GM19452 (cell line): ENCODE measurements at regions not wholly inside any gene's neighbourhood (a gene's known extent, or its start where the extent isn't known, plus 50 kb on each side); places are given as distances from the start of the nearest gene placed in this dataset.
"Not testable (repeated sequence)": the region's sequence is repeated elsewhere in the genome, so short reads cannot be mapped to it uniquely, and the experiment has no call there.

Source experiments
- ATAC-seq: cut with Tn5 transposase; IDR thresholded peaks from one replicate; pipeline ENCODE4 v1.9.1; 2021; ENCODE audit not compliant: unreplicated experiment

DNA sequence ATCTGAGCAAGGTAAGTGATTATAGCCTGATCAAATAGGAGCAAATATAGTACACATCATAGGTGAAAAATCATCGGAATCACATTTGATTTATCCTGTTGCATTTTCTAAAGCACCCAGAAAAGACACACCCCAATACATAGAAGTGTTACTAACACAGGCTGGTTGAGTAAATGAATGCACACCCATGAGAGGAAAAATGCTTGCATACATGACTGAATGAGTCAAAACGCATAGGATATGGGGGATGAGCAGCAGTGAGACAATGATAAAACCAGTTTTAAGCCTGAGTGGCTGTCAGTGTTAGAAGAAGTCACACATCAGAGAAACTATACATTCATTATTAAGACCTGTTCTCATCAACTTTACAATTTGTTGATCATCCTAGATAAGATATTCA is 449.6 kb upstream of the CDH20 start:
- ATAC-seq, result no peak

- no peak for ATAC-seq
Measured at GRCh38 chr18:60888071-60888624, 445.1 kb upstream of the CDH20 start.

GRCh38 chr18:60889442-60889841 is 443.8 kb upstream of the CDH20 start:
- no peak for ATAC-seq

GRCh38 chr18:60891936-60892335 is 441.3 kb upstream of the CDH20 start:
- no peak for ATAC-seq

DNA sequence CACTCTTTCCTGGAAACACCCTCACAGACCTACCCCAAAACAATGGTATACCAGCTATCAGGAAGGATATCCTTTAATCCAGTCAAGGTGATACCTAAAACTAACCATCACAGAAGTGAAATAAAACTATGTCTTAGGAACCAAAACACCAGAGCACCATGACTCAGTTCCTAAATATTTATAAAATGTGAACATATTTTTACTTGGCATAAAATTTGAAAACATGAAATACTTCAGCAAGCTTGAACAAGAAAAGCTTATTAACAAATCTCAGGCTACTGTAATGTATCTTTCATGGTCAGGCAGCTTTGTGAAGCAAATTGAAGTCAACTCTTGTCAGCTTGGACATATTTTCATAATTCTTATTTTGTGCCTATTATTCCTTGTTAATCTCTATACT is 440.8 kb upstream of the CDH20 start:
- no peak for ATAC-seq

DNA sequence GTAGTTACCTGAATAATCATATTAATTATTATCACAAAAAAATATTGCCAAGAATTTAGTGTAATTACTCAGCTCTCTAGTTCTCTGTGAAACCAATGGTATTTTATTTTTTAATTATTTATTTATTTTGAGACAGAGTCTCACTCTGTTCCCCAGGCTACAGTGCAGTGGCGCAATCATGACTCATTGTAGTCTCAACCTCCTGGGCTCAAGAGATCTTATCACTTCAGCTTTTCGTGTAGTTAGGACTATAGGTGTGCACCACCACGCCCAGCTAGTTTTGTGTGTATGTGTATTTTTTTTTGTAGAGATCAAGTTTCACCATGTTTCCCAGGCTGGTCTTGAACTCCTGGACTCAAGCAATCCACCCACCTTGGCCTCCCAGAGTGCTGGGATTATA is 440.4 kb upstream of the CDH20 start:
- ATAC-seq, result no peak

DNA sequence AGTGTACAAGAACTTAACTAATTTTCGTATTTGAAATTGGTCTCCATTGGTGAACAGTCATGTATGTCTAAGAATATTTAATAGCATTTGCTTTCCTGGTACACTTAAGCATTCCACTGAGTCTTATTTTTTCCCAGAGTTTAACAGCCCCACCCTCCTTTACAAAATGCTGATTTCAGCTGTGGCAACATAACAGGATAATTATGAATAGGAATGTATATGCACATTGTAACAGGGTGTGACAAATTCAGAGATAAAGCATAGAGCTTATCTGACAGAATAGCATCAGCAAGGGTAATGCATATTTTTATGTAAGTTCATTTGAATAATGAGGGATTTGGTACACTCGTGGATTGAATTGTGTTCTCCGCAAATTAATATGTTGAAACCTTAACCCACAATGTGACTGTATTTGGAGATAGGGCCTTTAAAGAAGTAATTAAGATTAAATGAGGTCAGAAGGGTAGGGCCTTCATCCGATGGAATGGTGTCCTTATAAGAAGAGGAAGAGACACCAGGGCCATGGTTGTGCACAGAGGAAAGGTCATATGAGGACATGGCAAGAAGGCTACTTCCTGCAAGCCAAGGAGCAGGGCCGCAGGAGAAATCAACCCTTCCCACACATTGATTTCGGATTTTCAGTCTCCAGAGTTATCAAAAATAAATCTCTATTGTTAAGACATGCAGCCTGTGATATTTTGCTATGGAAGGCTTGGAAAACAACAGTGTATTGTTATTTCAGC is 439.7 kb upstream of the CDH20 start:
- ATAC-seq, result no peak

DNA sequence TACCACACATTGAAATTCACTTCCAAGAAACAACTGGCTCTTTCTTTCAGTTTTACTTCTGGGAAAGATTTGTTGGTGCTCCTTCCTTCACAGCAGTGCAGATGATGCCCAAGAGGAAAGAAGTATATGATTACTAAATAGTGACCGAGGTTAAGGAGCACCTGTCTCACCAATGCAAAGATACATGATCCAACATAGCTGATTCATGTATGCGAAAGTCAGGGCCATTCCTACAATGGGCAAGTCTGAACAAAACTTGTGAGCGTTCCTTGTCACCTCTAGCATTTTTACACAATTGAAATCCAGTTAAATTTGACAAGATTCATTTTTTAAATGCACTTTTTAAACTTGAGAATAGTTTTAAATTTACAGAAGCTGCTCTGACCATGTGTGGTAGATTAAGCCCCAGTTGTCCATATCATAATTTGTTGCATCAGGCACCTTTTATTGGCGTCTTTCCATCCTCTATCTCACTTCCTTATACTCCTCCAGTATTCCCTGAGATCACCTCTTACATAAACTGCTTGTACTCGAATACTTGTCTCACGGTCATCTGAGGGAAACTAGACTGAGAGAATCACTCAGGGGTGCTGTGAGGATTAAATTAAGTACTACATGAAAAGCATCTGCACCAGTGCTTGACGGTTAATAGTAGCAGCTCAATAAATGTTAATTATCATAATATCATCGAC is 438.8 kb upstream of the CDH20 start:
- ATAC-seq, result no peak

GRCh38 chr18:60895181-60895580 is 438.0 kb upstream of the CDH20 start:
- ATAC-seq, result no peak

DNA sequence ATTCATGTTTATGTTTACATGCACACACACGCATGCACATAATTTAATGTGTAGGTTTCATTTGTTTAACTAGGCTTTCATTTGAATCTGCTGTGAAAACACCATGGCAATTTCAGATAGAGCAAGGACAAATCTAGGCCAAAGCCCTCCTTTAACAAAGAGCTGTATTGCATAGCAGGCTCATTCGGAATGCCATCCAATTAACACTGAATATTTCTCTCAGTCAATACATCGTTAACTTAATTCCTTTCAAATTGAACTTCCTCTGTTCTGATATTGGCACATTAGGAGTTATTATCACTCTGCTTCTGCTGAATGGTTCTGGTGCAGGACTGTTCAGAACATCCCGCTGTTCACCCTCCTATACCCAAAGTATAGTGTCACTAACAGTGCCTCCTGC is 435.1 kb upstream of the CDH20 start:
- no peak for ATAC-seq

DNA sequence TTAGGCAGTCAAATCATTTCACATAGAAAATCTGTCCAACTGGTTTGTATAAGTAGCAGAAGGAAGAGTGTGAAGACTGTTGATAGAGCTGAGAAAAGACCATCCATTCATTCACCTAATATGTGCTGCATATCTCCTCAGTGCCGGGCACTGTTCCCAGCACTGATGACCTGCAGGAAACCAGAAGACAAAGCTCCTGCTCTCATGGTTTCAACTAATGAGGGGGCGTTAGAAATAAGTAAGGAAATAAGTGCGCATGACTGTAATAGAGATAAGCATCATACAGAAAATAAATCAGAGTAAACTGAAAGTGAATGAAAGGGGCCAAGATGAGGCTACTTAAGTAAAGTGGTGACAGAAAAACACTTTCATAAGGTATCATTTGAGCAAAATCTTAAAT is 427.5 kb upstream of the CDH20 start:
- ATAC-seq, result no peak

DNA sequence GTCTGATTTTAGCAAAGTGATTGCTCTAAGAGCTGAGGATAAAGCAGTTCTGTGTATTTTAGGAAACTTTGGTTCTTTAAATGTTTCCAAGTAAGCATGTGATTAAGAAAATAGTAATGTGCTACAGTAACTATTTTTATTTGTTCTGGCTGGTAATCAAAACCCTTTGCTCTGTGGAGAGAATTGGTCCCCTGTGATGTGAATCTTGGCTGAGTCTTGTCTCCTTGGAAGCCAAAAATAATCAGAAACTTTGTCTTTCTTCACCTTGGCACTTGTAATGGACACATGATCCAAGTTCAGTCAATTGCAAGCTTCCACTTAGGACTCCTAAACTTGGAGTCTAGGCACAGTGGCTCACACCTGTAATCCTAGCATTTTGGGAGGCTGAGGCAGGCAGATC is 422.7 kb upstream of the CDH20 start:
- no peak for ATAC-seq

DNA sequence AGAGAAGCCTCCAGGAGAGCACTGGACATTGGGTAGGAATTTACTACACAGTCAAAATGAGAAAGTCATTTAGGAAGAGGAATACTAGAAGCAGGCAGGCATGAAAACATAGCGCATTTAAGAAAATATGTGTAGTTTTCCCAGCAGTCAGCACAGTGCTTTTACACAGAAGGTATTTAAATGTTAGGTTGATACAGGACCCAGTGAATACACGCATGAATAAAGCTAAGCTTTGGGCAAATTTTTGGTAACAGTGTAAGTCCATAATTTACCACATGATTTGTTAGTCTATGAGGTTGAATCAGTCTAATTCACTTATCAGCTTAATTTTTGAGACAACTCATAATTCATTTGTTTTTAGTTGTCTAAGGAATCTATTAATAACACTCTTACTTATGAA is 421.7 kb upstream of the CDH20 start:
- no peak for ATAC-seq

- no peak for ATAC-seq
Measured at GRCh38 chr18:60915160-60915559, 418.1 kb upstream of the CDH20 start.

- ATAC-seq, result not testable (repeated sequence)
Measured at GRCh38 chr18:60918862-60919261, 414.4 kb upstream of the CDH20 start.

DNA sequence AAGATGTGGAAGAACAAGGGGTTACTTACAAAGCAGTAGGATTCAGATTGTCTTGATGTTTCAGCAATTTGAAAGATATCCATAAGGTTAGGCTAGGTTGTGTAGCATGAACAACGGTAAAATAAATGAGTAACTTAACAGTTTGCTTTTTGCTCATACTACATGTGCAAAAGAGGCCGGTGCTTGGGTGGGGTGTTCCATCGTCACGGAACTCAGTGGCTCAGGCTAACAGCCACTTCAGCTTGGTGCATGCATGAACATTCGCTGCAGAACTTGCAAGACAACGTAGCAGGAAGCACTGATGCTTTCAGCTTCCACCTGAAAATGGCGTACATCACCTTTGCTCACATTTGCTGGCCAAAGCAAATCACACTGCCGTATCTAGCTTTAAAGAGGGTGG is 407.3 kb upstream of the CDH20 start:
- ATAC-seq, result no peak

DNA sequence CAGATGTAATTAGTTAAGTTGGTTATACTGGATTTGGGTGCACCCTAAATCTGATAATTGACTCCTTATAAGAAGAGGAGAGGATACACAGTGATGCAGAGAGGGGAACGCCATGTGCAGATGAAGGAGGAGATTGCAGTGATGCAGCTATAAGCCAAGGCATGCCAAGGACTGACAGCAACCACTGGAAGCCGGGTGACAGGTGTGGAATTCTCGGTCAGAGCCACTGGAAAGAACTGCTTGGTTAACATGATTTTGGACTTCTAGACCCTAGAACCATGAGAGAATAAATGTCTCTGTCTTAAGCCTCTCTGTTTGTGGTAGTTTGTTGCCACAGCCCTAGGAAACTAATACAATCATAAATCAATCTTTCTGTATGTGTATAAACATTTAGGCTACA is 403.3 kb upstream of the CDH20 start:
- no peak for ATAC-seq

DNA sequence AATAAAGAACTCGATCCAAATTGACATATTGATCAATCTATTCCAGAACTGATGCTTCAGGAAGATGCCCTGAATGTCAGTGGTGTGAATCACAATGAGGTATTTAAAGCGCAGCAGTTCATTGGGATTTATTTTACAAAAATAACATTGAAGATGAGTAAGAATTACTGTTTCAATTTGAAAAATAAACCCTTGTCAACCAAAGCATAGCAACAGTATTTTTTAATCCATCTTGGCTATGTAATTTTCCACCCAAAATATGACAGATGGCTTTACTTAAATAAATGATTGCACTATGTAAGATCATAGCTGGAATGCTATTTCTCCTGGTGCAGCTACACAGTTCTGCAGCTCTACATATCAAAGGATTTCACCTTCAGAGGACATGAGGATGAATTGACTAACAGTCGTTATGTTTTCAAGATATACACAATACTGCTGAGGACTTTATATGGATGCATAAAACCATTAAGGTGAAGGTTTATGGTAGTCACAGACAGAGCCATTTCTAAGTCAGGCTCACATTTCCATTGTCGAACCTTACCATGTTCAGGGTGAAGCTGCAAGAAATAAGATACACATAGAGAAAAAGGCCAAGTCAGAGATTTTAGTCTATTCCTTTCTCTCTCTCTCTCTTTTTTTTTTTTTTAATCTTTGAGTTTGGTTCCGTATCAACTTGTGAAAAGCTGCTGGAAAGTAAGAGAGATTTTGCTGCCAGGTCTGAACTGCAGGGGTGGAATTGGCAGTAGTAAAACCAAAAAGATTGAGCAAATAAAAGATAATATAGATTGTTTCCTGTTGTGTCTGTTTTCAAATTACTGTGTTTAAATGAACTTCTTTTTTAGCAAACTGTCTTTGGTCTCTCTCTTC is 398.0 kb upstream of the CDH20 start:
- ATAC-seq, result no peak

GRCh38 chr18:60936101-60936500 is 397.1 kb upstream of the CDH20 start:
- ATAC-seq, result no peak

DNA sequence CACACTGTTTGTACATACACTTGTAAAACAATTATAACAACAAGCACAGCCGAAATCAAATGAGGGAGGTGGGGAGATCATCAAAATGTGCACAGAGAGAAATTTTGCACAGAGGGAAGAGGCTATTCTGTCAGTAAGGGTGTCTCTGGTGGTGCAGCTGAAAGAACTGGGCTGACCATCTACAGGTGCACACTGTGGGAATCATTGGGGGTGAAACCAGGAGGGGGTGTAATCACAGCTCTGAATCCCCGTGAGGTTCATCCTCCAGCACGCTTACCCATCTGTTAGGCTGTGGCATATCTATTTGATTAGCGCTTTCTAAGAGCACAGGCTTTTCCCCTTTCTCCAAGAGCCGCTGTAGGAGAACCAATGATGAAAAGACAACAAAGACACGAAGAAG is 389.9 kb upstream of the CDH20 start:
- ATAC-seq, result no peak

DNA sequence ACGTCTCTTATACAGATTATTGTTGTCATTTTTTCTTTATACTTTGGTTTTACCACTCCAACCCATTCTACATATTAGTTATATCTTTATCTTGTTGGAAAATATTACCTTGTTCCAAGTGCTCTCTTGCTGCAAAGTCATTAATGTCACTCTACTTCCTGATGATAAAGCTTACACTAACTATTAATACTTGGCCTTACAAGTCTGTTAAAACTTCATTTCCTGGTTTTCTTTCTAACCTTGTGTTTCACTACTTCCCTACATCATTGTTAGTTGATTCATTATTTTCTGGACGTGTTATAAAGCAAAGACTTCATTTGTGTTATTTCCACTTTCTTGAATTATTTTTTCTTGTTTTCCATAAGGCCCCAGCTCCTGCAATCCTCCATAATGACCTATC is 382.6 kb upstream of the CDH20 start:
- no peak for ATAC-seq

DNA sequence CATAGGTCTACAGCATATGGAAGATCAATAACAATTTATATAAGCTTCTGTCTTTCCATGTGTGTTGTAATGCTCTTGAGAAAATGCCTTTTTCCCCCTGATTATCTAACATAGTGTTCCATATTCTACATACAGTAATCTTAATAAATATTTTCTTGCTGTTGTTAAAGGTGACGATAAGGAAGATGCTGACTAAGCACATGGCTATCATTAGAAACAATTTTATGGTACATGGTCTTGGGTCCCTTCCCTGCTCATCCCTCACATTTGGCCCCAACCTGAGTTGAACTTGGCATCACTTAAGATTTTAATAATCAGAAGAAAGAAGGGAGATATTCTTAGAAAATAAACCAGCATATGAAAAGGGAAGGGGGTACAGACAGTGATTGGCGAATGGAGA is 382.1 kb upstream of the CDH20 start:
- no peak for ATAC-seq
